ENCODE measurements at regions not wholly inside any gene's neighbourhood (a gene's known extent, or its start where the extent isn't known, plus 50 kb on each side); places are given as distances from the start of the nearest gene placed in this dataset.

GRCh38 chr10:50951365-50951764 is 65.9 kb upstream of the A1CF start:
- 61% methylated on average over 4 of the region's 4 CpGs for WGBS
- Histone ChIP-seq H3K27ac (ENCODE audit: low read depth in 1 of 2, low read length in 2 of 2) (no peak overlapping the region), H3K9me3 (ENCODE audit: control insufficient read depth in 4 of 4, low read length in 3 of 4) (no peaks in the 10 kb centered on the region), H3K4me1 (ENCODE audit: control insufficient read depth in 4 of 4, insufficient read depth in 4 of 4, low read length in 3 of 4) (no peaks in the 10 kb centered on the region), H3K4me3 (ENCODE audit: low read depth in 1 of 3, low read length in 3 of 3) (no peak overlapping the region), H3K36me3 (ENCODE audit: control insufficient read depth in 4 of 4, insufficient read depth in 3 of 4, low read depth in 1 of 4, low read length in 3 of 4) (no peaks in the 10 kb centered on the region), H3K27me3 (ENCODE audit: control insufficient read depth in 4 of 4, insufficient read depth in 4 of 4, low read length in 3 of 4) (no peaks in the 10 kb centered on the region), H3K9ac (ENCODE audit: low read depth in 1 of 2, low read length in 2 of 2) (no peak overlapping the region)
- DNase-seq (ENCODE audit: low spot score): no peak
- no peak for TF ChIP-seq YY1 (IDR thresholded peaks at IDR 0.05)
- TF ChIP-seq RXRA (IDR thresholded peaks at IDR 0.05): no peak
- TF ChIP-seq GABPA (IDR thresholded peaks at IDR 0.05 in 1 of 2, conservative IDR thresholded peaks at IDR 0.05 in 1 of 2): no peak
- no peak for TF ChIP-seq RAD21 (IDR thresholded peaks at IDR 0.05)
- TF ChIP-seq EGR1 (IDR thresholded peaks at IDR 0.05; ENCODE audit: low read depth in 2 of 2): no peak
- TF ChIP-seq SP1 (IDR thresholded peaks at IDR 0.05): no peak

- TF ChIP-seq NR2F2 (IDR thresholded peaks at IDR 0.05) (no peak), YY1 (IDR thresholded peaks at IDR 0.05) (no peak), EGR1 (IDR thresholded peaks at IDR 0.05; ENCODE audit: low read depth in 2 of 2) (no peak), ZBTB33 (IDR thresholded peaks at IDR 0.05) (no peak), TAF1 (conservative IDR thresholded peaks at IDR 0.05) (no peak), FOXA2 (IDR thresholded peaks at IDR 0.05) (no peak), MAX (IDR thresholded peaks at IDR 0.05) (no peak), ATF3 (IDR thresholded peaks at IDR 0.05) (no peak), RXRA (IDR thresholded peaks at IDR 0.05) (no peak), HNF4G (IDR thresholded peaks at IDR 0.05) (no peak), REST (IDR thresholded peaks at IDR 0.05) (no peak)
- no peak for DNase-seq (ENCODE audit: low spot score)
- H3K36me3 ChIP-seq (ENCODE audit: control insufficient read depth in 4 of 4, insufficient read depth in 3 of 4, low read depth in 1 of 4, low read length in 3 of 4): no peaks in the 10 kb centered on the region
- H3K4me1 ChIP-seq (ENCODE audit: control insufficient read depth in 4 of 4, insufficient read depth in 4 of 4, low read length in 3 of 4): no peaks in the 10 kb centered on the region
- H3K4me3 ChIP-seq (ENCODE audit: low read depth in 1 of 3, low read length in 3 of 3): no peak overlapping the region
- H3K9ac ChIP-seq (ENCODE audit: low read depth in 1 of 2, low read length in 2 of 2): no peak overlapping the region
- H3K27ac ChIP-seq (ENCODE audit: low read depth in 1 of 2, low read length in 2 of 2): no peak overlapping the region
- no peaks in the 10 kb centered on the region for H3K9me3 ChIP-seq (ENCODE audit: control insufficient read depth in 4 of 4, low read length in 3 of 4)
- H3K27me3 ChIP-seq (ENCODE audit: control insufficient read depth in 4 of 4, insufficient read depth in 4 of 4, low read length in 3 of 4): no peaks in the 10 kb centered on the region
Observed at GRCh38 chr10:50961297-50961696, 75.9 kb upstream of the A1CF start.

GRCh38 chr10:50963063-50963462 is 77.6 kb upstream of the A1CF start:
- DNase-seq (ENCODE audit: low spot score): no peak
- no peak overlapping the region for H3K27ac ChIP-seq (ENCODE audit: low read depth in 1 of 2, low read length in 2 of 2)
- H3K36me3 ChIP-seq (ENCODE audit: control insufficient read depth in 4 of 4, insufficient read depth in 3 of 4, low read depth in 1 of 4, low read length in 3 of 4): no peaks in the 10 kb centered on the region
- H3K27me3 ChIP-seq (ENCODE audit: control insufficient read depth in 4 of 4, insufficient read depth in 4 of 4, low read length in 3 of 4): no peaks in the 10 kb centered on the region
- no peak overlapping the region for H3K9ac ChIP-seq (ENCODE audit: low read depth in 1 of 2, low read length in 2 of 2)
- WGBS: 92% methylated on average over 1 of the region's 1 CpG
- no peak overlapping the region for H3K4me3 ChIP-seq (ENCODE audit: low read depth in 1 of 3, low read length in 3 of 3)
- H3K4me1 ChIP-seq (ENCODE audit: control insufficient read depth in 4 of 4, insufficient read depth in 4 of 4, low read length in 3 of 4): no peaks in the 10 kb centered on the region
- no peaks in the 10 kb centered on the region for H3K9me3 ChIP-seq (ENCODE audit: control insufficient read depth in 4 of 4, low read length in 3 of 4)
- TF ChIP-seq SP1 (IDR thresholded peaks at IDR 0.05) (no peak), FOXA1 (IDR thresholded peaks at IDR 0.05) (no peak), HNF4A (conservative IDR thresholded peaks at IDR 0.05) (no peak), CTCF (IDR thresholded peaks at IDR 0.05; ENCODE audit: low read depth, low read length, missing input control) (no peak), FOXA2 (IDR thresholded peaks at IDR 0.05) (no peak), MAX (IDR thresholded peaks at IDR 0.05) (no peak), JUND (IDR thresholded peaks at IDR 0.05) (no peak), TAF1 (conservative IDR thresholded peaks at IDR 0.05) (no peak), NR2F2 (IDR thresholded peaks at IDR 0.05) (no peak), YY1 (IDR thresholded peaks at IDR 0.05) (no peak), EGR1 (IDR thresholded peaks at IDR 0.05; ENCODE audit: low read depth in 2 of 2) (no peak)

All from liver (tissue), 8 donors.